Fibroblast of pulmonary artery (primary cell): ENCODE measurements at regions not wholly inside any gene's neighbourhood (a gene's known extent, or its start where the extent isn't known, plus 50 kb on each side); places are given as distances from the start of the nearest gene placed in this dataset.

Source experiments
- DNase-seq: peaks from one replicate; pipeline ENCODE4 v3.0.0-alpha.2; 2010; ENCODE audit warnings: low read depth
- H3K4me3 ChIP-seq: replicated peaks from 2 replicates; pipeline ENCODE4 v1.5.1; 2011; ENCODE audit warnings: low read depth, mild to moderate bottlenecking, control low read depth, low read length, moderate library complexity
- CTCF ChIP-seq: IDR thresholded peaks from 2 replicates; pipeline ENCODE4 v1.5.1; 2011; ENCODE audit warnings: mild to moderate bottlenecking, control low read depth, low read length, inconsistent platforms; ENCODE audit errors: missing control alignments

GRCh38 chr20:39132511-39132910 is 170.4 kb downstream of the DHX35 start:
- TF ChIP-seq CTCF: no peak
- no peak overlapping the region for H3K4me3 ChIP-seq
- no peak for DNase-seq

DNA sequence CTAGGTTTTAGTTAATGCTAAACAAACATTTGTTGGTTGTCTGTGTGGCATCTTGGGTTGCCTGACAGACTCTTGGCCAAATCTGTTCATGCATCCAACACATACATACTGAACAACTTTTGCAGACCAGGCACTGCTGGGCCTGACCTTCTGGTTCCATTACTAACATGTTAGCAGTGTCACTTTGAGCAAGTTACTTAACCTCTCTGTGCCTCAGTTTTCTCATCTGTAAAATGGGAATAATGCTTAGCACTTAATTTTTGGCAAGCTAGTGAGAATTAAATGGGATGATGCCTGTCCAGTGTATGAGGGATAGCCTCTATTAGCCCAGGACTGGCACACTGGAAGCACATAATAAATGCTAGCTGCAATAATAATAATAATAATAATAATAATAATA is 169.9 kb downstream of the DHX35 start:
- H3K4me3 ChIP-seq: no peak overlapping the region
- DNase-seq: no peak
- TF ChIP-seq CTCF: no peak

- no peak for TF ChIP-seq CTCF
- no peak for DNase-seq
- no peak overlapping the region for H3K4me3 ChIP-seq
These were observed 168.5 kb downstream of the DHX35 start for GRCh38 chr20:39130627-39131026.

GRCh38 chr20:39129523-39129922 is 167.4 kb downstream of the DHX35 start:
- TF ChIP-seq CTCF: no peak
- DNase-seq: no peak
- no peak overlapping the region for H3K4me3 ChIP-seq

DNA sequence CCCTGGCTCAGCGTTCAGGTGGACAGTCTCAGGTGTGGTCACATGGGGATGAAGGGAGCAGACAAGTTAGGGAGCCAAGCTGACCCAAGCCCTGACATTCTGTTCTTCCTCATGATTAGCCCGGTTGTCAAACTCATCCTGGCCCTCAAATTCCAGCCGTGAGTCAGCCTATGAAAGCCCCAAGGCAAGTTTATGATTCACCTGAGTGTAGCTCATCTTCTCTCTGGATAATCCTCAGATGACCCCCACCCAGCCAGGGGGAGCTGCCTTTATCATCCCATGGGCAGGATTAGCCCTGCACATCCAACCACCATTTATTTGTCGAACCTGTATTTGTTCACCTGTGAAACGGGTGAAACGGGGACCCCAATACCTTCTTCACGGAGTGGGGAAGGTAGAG is 161.9 kb downstream of the DHX35 start:
- no peak for TF ChIP-seq CTCF
- H3K4me3 ChIP-seq: no peak overlapping the region
- no peak for DNase-seq

DNA sequence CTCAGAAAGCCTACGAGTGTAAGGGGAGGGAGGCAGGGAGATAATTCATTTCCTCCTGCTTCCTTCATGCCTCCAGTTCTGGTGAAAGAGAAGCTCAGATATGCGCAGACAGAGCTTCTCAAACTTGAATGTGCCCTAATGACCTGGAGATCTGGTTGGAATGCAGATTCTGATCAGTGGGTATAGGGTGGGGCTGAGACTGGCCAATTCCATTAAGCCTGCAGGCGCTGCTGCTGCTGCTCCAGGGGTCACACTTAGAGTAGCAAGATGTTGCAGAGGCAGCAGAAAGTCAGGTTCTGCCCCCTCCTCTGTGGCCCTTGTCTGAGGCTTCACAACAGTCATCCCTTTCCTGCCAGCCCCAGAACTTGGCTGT is 161.0 kb downstream of the DHX35 start:
- DNase-seq: no peak
- no peak overlapping the region for H3K4me3 ChIP-seq
- no peak for TF ChIP-seq CTCF

DNA sequence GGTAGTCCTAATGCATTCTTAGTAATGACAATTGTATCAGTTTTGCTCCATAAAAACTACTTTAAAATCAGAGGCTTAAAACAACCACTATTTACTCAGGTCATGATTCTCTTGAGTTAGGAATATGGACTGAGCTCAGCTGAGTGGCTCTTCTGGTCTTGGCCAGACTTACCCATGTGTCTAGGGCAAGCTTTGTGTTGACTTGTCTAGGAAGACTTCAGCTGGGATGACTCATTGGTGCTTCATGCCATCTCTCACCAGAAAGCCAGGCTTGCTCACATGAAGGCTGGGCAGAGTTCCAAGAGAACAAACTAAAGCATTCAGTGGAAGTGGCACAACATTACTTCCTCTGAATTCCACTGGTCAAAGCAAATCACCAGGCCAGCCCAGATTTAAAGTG is 155.3 kb downstream of the DHX35 start:
- DNase-seq: peak; percentile 65

More for the DNA sequence above, 155.3 kb downstream of the DHX35 start:
- TF ChIP-seq CTCF: no peak
- no peak overlapping the region for H3K4me3 ChIP-seq
